ENCODE measurements at regions not wholly inside any gene's neighbourhood (a gene's known extent, or its start where the extent isn't known, plus 50 kb on each side); places are given as distances from the start of the nearest gene placed in this dataset.
"Not testable (repeated sequence)": the region's sequence is repeated elsewhere in the genome, so short reads cannot be mapped to it uniquely, and the experiment has no call there.

DNA sequence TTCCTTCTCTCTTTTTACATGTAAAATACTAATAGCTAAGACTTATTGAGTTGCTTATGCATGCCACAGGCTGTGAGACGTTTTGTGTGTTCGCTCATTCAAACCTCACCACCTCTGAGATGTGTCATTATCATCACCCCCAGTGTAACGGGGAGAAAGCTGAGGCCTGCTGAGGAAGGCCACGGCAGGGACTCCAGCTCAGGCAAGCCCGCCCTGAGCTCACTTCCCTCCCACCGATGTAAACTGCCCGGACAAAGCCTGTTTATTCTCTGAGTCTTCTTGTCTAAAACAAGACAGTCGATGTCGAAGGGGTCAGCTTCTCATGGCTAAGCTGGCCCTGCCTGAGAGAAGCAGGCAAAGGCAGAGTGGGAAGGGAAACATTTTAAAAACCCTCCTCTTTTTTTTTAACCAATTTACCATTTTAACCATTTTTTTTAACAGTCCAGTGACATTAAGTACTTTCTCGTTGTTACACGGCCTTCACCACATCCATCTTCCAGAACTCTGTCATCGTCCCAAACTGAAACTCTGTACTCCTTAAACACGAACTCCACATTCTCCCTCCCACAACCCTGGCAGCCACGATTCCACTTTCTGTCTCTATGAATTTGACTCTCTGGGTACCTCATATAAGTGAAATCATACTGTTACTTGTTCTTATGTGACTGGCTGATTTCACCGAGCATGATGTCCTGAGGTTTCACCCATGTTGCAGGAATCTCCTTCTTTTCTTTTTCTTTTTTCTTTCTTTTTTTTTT is 204.8 kb upstream of the GALNT2 start:
- no peak for DNase-seq

DNA sequence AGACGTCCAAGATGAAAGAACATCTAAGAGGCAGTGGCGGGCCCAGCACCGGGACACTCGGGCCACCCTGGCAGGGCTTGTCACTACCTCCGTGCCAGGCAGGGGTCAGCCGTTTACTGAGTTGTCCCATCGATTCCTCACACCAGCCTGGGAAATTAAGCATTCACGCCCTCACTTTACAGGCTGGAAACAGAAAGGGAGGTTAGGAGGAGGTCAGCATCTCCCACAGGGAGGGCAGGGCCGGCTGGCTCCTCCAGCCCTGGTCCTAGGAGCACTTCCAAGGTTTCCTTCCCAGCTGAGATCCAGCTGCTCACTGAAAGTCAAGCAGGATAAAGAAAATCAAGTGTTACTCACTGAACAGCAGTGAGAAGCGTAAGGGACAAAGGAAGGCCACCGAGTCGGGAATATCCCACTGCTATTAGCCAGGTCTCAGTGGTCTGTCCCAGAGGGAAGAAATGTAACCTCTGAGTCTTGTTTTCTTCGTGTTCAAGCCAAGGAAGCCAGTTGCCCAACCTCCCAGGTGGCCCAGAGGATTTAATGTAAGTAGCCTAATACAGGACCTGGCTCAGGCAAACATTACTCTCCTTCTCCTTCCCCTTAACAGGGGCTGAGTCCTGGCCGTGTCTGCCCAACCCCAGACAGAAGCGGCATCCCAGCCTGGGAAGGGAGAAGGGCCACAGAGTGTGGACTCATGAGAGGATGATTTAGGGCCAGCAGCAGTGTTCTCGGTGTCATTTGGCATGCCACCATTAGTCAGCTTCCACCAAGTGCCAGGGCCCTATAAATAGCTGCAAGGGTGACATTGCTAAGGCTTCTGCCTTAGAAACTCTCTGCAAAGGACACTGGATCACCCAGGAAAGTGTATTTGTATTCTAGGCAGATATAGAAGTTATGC is 203.1 kb upstream of the GALNT2 start:
- no peak for DNase-seq

DNA sequence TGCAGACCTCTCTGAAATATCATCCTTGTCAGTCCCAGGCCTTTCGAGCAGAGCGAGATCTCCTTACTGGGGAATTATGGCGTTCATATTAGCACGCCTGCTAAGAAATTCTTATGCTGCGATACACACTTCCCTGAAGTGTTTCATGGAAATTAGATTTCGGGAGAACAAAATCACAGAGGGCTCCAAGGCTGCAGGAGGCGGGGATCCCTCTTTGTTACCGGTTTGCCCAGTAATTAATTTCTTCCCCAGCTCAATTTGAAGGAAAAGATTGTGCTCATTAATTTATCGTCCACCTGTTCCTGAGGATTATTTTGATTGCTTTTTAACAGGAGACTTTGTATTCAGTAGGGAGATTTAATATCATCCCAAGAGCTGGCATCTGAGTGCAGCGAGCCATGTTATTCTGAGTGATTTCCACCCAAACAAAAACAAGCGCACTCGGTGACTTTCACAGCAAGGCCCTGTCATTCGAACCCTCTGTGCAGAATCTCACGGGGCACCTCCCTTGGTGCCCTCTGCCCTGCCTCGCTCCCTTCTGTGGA is 202.3 kb upstream of the GALNT2 start:
- DNase-seq = no peak

DNA sequence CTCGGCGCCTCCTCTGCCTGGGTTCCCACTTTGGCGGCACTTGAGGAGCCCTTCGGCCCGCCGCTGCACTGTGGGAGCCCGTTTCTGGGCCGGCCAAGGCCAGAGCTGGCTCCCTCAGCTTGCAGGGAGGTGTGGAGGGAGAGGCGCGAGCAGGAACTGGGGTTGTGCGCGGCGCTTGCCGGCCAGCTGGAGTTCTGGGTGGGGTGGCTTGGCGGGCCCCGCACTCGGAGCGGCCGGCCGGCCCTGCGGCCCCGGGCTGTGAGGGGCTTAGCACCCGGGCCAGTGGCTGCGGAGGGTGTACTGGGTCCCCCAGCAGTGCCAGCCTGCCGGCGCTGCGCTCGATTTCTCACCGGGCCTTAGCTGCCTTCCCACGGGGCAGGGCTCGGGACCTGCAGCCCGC is 201.7 kb upstream of the GALNT2 start:
- not testable (repeated sequence) for DNase-seq

DNA sequence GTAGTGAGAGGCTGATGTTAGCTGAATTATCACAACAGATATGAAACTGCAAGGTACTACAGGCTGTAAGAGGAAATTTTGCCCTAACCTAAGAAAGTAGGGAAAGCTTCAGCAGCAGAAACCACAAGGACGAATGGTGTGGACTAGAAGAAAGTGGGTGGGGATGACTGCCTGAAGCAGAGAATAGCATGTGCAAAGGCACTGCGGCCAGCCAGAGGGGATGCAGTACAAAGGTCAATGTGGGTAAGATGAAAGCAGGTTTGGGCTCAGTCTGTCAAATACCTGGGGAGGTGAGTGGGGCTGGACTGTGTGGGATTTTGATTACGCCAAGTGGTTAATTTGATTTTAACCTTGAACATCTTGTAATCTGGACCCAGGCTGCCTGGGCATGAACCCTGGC is 199.3 kb upstream of the GALNT2 start:
- DNase-seq = no peak

DNA sequence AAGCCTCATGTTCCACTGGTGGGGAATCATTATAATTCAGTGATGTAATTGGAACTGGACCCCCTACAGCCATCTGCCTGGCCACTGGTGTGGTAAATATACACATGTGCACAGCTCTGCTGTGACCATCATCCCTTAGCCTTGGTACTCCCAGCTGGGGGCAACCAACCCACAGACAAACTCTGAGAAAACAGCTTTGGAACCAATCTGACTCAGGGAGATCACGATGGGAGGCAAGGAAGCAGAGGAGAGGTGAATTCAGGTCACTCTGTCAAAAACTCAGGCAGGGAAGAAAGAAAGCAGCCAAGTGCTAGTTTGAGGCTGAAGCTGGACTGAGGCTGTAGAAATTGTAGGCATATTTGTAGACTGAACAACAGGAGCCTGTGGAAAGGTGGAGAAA is 197.8 kb upstream of the GALNT2 start:
- no peak for DNase-seq

DNA sequence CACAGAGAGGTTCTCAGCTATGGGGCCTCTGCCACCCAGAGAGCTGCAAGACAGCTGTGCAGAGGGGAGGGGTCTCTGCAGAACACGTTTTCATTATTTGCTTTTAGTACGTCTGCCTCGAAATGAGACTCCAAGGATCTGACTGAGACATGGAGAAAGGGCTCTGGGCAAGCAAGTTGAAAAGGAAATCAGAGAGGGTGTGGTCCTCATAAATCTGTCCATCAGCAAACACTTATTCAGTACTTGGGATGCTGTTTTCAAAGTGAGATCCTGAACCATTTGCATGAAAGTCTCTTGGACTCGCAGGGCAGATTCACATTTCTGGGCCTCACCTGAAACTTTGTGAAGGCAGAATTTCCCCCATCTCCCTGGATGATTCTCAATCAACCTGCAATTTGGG is 197.4 kb upstream of the GALNT2 start:
- DNase-seq = no peak

DNA sequence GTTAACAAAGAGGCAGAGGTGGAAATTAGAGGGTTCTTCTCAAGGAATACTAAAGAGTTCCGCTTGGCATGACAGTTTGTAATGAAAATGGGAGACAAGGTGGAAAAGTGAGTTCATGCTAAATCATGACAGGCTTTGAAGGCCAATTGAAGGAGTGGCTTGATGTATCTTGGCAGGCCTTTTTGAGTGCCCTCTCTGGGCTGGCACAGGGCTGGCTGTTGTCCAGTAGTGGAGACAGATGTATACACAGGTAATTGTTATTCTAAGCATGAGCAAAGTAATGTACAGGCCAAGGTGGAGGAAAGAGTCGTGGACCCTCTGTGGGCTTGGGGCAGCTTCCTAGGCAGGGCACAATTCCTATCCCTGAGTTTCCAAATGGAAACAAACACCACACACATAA is 196.7 kb upstream of the GALNT2 start:
- no peak for DNase-seq

DNA sequence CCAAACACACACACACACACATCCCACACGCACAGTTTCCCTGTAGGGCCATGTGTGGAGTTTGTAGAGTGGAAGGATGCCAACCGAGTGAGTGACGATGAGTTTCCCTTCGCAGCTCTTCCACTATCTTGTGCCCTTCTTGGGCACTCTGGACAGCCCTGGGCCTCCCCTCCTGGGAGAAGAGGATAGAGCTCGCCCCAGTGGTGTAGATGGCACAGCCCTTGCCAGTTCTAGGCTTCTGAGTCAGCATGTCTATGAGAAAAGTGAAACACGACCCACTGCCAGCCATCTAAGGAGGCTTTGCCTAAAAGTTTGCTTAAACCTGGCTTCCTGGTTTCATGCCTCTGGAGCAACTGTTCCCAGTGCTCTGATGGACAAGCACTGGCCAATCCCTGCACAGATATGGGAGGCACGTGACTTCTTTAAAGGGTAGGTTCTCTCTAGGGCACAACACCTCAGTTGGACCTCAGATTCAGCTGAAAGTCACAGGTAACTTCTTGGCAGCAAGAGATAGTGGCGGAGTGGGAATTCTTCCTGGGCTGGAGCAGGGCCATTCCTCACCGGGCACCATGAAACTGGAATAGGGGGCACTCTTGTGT is 195.9 kb upstream of the GALNT2 start:
- DNase-seq = no peak

GRCh38 chr1:229874136-229874535 is 192.9 kb upstream of the GALNT2 start:
- DNase-seq = no peak

DNA sequence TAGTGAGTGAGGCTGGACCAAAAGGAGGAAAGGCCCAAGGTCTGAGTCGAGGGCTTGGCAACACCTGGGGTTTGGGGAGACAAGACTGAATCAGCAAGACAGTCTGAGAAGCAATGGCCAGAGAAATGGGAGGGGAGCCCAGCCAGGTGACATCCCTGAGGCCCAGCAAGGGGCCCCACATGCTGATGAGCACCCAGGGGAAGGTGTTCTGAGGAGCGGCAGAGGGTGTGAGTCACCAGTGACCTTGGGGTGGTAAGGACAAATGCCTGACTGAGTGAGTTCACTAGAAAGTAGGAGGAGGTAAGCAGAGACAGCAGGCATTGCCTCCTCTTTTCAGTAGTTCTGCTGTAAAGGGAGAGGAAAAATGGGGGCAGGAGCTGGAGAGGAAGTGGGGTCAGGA is 192.4 kb upstream of the GALNT2 start:
- DNase-seq = no peak

DNA sequence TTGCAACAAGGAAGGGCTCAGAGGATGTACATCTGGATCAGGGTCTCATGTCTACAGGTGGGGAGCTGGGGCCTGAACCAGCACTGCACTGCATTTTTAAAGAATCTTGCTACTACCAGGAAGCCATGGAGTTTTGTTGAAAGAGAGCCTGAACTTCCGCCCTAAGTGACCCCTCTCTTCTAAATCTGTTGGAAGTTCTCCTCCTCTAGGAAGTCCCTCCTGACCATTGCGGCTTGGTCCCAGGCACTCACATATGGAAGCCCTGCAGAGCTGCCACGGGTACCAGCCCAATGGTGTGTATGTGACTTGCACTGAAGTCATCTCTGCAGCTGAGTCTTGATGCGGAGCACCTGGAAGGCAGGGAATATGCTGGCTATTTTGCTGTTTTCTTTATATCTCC is 192.0 kb upstream of the GALNT2 start:
- DNase-seq = no peak

DNA sequence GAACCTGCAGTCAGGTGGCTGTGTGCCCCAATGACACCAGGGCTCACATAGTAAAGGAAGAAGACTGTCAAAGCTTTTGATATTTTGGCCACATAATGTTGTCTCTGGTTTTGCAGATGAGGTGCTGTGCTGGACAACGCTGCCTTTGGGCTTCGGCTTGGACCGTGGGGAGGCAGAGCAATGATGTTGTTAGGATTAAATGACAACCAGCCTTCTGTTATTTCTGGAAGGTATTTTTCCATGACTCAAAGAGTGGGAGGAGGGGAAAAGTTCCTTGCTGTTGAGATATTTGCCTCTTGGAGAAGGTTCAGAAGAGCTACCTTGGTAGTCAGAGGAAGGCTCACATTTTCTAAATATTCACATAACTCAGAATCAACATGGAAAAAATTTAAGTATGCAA is 187.3 kb upstream of the GALNT2 start:
- no peak for DNase-seq

DNA sequence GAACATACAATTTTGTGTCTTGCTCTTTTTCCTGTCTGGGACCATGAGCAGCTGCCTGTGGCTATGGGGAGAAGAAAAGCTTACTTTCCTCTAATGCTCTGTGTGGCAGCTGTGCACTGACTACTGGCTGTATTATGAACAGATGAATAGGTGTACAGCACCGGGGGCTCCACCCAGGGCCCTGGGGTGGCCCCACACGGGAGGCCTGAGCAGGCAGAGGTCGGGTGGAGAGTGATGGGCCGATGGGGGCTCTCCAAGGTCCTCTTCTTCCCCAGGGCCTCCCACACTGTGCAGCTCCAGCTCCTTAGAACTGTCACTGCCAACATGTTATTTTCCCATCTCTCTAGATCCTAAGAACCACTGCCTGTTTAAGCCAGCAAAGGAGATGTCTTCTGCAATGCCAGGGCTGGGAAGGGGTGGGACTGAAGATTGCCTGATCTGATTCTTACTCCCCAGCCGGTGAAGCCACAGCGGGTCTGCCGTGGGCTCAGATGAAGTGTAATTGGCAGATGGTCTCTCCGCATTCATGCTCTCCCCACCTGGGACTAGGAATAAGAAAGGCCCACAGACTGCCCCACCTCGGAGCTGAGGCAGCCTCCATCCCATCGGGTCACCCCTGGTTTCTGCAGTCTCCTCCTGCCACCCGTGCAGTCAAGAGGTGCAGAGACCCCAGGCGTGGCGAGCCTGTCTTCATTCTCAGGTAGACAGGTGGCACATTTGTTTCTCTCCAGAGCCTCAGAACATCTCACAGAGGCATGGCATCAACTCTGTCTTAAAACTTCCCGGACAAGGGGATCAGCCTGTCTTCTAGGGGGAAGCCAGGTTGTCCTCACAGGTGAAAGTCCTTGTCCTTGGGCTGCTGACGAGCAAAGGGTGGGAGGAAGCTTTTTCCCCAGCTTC is 186.5 kb upstream of the GALNT2 start:
- no peak for DNase-seq

- no peak for DNase-seq
These were observed 184.4 kb upstream of the GALNT2 start for GRCh38 chr1:229882621-229883020.

- DNase-seq = no peak
These were observed 183.4 kb upstream of the GALNT2 start for GRCh38 chr1:229883504-229884200.

- no peak for DNase-seq
These were observed 182.3 kb upstream of the GALNT2 start for GRCh38 chr1:229884765-229885164.

GRCh38 chr1:229885568-229886495 is 181.2 kb upstream of the GALNT2 start:
- DNase-seq = no peak

DNA sequence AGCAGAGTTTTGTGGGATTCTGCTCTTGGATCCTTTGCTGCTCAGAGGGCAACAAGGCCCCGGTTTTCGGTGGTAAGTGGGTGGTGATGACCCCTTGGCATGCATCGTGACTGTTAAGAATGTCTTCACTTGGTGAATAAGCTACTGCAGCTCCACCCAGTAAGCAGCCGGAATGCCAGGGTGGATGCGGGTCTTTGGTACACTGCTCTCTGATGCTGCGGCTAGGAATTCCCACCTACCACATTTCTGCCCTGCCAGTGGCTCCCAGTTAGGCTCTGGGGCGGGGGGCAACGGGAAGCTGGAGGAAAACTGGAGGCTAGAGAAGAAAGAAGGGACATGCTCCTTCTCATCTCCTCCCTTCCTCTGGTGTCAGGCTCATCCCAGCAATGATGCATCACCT is 180.4 kb upstream of the GALNT2 start:
- DNase-seq = no peak

DNA sequence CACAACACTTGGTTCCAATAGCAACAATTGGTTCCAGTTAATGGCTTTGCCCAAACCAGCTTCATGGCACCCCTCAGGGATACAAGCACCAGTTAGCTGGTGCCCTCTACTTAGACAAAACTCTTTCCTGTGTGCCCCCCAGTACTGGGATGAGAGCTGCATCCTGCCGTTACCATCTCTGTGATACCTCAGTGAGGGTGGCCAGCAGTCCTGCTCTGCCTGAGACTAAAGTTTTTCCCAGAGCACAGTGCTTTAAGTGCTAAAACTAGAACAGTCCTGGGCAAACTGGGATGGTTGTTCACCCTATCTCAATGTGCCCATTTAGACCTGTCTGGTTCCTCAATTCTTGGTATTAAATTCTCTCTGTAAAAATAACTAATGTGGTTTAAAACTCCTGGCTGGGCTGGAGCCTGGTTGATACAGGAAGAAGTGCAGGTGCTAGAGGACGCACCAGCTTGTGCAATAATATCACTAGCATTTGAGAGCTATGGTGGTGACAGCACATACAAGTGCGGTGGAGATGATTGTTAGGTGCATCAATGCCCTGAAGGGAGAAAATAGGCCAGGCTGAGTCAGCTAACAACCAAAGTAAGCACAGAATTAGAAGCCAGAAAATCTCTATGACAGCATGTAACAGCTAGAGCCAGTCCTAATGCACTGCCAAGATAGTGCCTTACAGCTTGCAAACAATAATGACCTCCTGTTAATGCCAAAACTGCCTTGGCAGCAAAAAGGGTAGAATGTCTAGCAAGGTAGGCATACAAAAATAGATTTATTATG is 179.8 kb upstream of the GALNT2 start:
- no peak for DNase-seq
